Neural progenitor cell (in vitro differentiated cells): ENCODE measurements at regions not wholly inside any gene's neighbourhood (a gene's known extent, or its start where the extent isn't known, plus 50 kb on each side); places are given as distances from the start of the nearest gene placed in this dataset.

Experiments
- DNase-seq: peaks from one replicate; pipeline ENCODE4 v3.0.0-alpha.2; 2016; ENCODE audit warnings: low spot score
- H2AFZ ChIP-seq: fragments of 200-600 bp; sonication (generic); replicated peaks from 2 replicates; pipeline ENCODE4 v1.6.1; 2016; ENCODE audit warnings: antibody characterized with exemption
- H3F3A ChIP-seq: fragments of 200-600 bp; sonication (generic); 2 replicates; pipeline ENCODE4 v1.6.1; 2016; ENCODE audit warnings: antibody characterized with exemption, low read depth
- H3K27ac ChIP-seq: fragments of 200-600 bp; sonication (generic); 2 replicates; pipeline ENCODE4 v1.5.1; 2016; ENCODE audit warnings: mild to moderate bottlenecking
- H3K27me3 ChIP-seq: fragments of 200-600 bp; sonication (generic); 2 replicates; pipeline ENCODE4 v1.6.1; 2016; ENCODE audit warnings: mild to moderate bottlenecking, moderate library complexity
- H3K36me3 ChIP-seq: fragments of 200-600 bp; sonication (generic); 2 replicates; pipeline ENCODE4 v1.5.1; 2016
- H3K4me1 ChIP-seq: fragments of 200-600 bp; sonication (generic); 2 replicates; pipeline ENCODE4 v1.6.1; 2016; ENCODE audit warnings: mixed run types
- H3K4me2 ChIP-seq: fragments of 200-600 bp; sonication (generic); 2 replicates; pipeline ENCODE4 v1.6.1; 2016
- H3K4me3 ChIP-seq: fragments of 200-600 bp; sonication (generic); 2 replicates; pipeline ENCODE4 v1.5.1; 2016
- H3K79me2 ChIP-seq: fragments of 200-600 bp; sonication (generic); 2 replicates; pipeline ENCODE4 v1.6.1; 2016; ENCODE audit warnings: low read depth
- H3K9ac ChIP-seq: fragments of 200-600 bp; sonication (generic); 2 replicates; pipeline ENCODE4 v1.6.1; 2016
- H3K9me3 ChIP-seq: fragments of 200-600 bp; sonication (generic); 2 replicates; pipeline ENCODE4 v1.5.1; 2016; ENCODE audit warnings: low read depth
- H4K20me1 ChIP-seq: fragments of 200-600 bp; sonication (generic); 2 replicates; pipeline ENCODE4 v1.6.1; 2016; ENCODE audit warnings: low read depth
- H3K27ac Mint-ChIP-seq: 3 replicates; pipeline ENCODE4 v1.8.0; 2021; ENCODE audit warnings: mixed read lengths
- H3K27me3 Mint-ChIP-seq: 2 replicates; pipeline ENCODE4 v1.8.0; 2022; ENCODE audit warnings: low read depth, mild to moderate bottlenecking, inconsistent platforms, moderate library complexity, mixed read lengths; ENCODE audit not compliant: insufficient read depth
- H3K36me3 Mint-ChIP-seq: 3 replicates; pipeline ENCODE4 v1.8.0; 2021; ENCODE audit warnings: mixed read lengths
- H3K4me1 Mint-ChIP-seq: 3 replicates; pipeline ENCODE4 v1.8.0; 2021; ENCODE audit warnings: mixed read lengths
- H3K4me3 Mint-ChIP-seq: 3 replicates; pipeline ENCODE4 v1.8.0; 2021; ENCODE audit warnings: mild to moderate bottlenecking, moderate library complexity, mixed read lengths
- H3K9me3 Mint-ChIP-seq: 3 replicates; pipeline ENCODE4 v1.8.0; 2020; ENCODE audit warnings: mixed read lengths
- EZH2 ChIP-seq: fragments of 200-600 bp; sonication (generic); IDR thresholded peaks from 2 replicates; pipeline ENCODE4 v1.6.1; 2017; ENCODE audit warnings: antibody characterized with exemption, mild to moderate bottlenecking, moderate library complexity
- EZH2phosphoT487 ChIP-seq: fragments of 200-600 bp; sonication (generic); IDR thresholded peaks from 2 replicates; pipeline ENCODE4 v1.6.1; 2017; ENCODE audit warnings: antibody characterized with exemption
- TF ChIP-seq, protein P1 (sequence below): fragments of 200-600 bp; sonication (generic); IDR thresholded peaks from 2 replicates; pipeline ENCODE4 v1.5.1; 2017; ENCODE audit warnings: antibody characterized with exemption, mild to moderate bottlenecking

DNA sequence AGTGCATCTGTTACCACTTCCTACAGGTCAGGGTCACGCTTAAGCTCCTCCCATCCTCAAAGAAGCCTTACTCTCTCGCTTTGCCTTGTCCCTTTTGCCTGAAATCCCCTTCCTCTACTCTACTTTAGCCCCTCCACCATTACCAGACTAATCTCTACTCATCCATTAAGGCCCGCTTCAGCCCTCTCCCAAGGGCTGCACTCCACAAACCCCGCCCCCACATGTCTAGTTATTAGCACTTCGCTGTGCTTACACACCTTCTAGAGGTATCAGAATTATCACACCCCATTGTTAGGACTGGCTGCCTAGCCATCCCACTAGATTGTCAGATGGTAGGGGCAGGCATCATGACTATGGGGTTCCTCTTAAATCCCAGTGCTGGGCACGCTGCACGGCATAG, 565.7 kb upstream of the WWC1 start:
- Mint-ChIP-seq H3K27ac (no peak overlapping the region), H3K4me1 (peaks cover 36% of the 10 kb centered on the region), H3K4me3 (no peak overlapping the region), H3K36me3 (peaks cover 2% of the 10 kb centered on the region), H3K27me3 (no peaks in the 10 kb centered on the region), H3K9me3 (no peaks in the 10 kb centered on the region)
- no peak for DNase-seq
- H3K36me3 ChIP-seq: no peaks in the 10 kb centered on the region
- peaks cover 6% of the 10 kb centered on the region for H3K4me1 ChIP-seq
- no peaks in the 10 kb centered on the region for H3K79me2 ChIP-seq
- TF ChIP-seq EZH2phosphoT487: no peak
- no peak for TF ChIP-seq EZH2
- TF ChIP-seq, protein P1, sequence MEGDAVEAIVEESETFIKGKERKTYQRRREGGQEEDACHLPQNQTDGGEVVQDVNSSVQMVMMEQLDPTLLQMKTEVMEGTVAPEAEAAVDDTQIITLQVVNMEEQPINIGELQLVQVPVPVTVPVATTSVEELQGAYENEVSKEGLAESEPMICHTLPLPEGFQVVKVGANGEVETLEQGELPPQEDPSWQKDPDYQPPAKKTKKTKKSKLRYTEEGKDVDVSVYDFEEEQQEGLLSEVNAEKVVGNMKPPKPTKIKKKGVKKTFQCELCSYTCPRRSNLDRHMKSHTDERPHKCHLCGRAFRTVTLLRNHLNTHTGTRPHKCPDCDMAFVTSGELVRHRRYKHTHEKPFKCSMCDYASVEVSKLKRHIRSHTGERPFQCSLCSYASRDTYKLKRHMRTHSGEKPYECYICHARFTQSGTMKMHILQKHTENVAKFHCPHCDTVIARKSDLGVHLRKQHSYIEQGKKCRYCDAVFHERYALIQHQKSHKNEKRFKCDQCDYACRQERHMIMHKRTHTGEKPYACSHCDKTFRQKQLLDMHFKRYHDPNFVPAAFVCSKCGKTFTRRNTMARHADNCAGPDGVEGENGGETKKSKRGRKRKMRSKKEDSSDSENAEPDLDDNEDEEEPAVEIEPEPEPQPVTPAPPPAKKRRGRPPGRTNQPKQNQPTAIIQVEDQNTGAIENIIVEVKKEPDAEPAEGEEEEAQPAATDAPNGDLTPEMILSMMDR: no peak
- no peaks in the 10 kb centered on the region for H4K20me1 ChIP-seq
- H3K27me3 ChIP-seq: no peaks in the 10 kb centered on the region
- H3F3A ChIP-seq: no peaks in the 10 kb centered on the region
- H3K27ac ChIP-seq: no peak overlapping the region
- no peak overlapping the region for H2AFZ ChIP-seq
- H3K4me2 ChIP-seq: no peak overlapping the region
- no peak overlapping the region for H3K4me3 ChIP-seq
- no peaks in the 10 kb centered on the region for H3K9me3 ChIP-seq
- no peak overlapping the region for H3K9ac ChIP-seq

DNA sequence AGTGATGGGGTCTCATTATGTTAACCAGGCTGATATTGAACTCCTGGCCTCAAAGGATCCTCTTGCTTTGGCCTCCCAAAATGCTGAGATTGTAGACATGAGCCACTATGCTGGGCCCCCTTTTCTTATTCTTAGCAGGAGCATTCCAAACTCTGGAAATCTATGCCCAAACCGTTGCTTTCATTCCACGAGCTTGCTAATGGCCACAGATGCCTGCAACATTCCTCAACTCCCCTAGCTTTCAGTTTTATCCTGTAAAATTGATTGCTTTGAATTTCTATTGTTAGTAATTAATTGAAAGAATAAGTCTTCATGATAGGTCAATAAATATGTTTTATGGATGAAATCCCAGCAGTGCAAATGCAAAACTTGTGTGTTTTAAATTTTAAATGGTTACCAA, 564.8 kb upstream of the WWC1 start:
- Histone ChIP-seq H2AFZ (no peak overlapping the region), H3K27me3 (no peaks in the 10 kb centered on the region), H3K4me3 (no peak overlapping the region), H3K4me2 (no peak overlapping the region), H3K4me1 (peaks cover 6% of the 10 kb centered on the region), H4K20me1 (no peaks in the 10 kb centered on the region), H3K9ac (no peak overlapping the region), H3K36me3 (no peaks in the 10 kb centered on the region), H3K79me2 (no peaks in the 10 kb centered on the region), H3F3A (no peaks in the 10 kb centered on the region), H3K9me3 (no peaks in the 10 kb centered on the region), H3K27ac (no peak overlapping the region)
- Mint-ChIP-seq H3K36me3 (peaks cover 4% of the 10 kb centered on the region), H3K4me1 (peaks cover 31% of the 10 kb centered on the region), H3K4me3 (no peak overlapping the region), H3K27me3 (no peaks in the 10 kb centered on the region), H3K9me3 (no peaks in the 10 kb centered on the region), H3K27ac (no peak overlapping the region)
- DNase-seq: no peak
- TF ChIP-seq, protein P1: no peak
- TF ChIP-seq EZH2: no peak
- TF ChIP-seq EZH2phosphoT487: no peak

DNA sequence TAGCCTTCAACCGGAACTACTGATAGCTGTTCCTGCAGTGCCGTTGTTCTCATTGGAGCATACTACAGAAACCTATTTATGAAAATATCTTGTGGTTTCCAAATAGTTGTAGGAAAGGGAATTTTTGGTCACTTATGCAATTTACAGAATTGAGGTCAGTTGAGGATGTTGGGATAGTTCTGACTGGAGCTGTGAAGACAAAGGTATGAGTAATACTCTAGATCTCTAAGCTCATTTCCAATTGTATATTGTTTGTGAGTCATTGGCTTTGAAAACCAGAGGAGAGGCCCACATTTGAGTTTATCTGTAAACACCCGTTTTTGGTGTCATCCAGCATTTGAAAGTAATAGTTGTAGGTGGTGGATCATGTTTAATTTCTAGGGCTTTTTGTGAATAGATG, 561.3 kb upstream of the WWC1 start:
- Histone ChIP-seq H3K79me2 (no peaks in the 10 kb centered on the region), H3K4me1 (peaks cover 6% of the 10 kb centered on the region), H2AFZ (no peak overlapping the region), H3K4me2 (no peak overlapping the region), H3K27me3 (no peaks in the 10 kb centered on the region), H3F3A (no peaks in the 10 kb centered on the region), H3K4me3 (no peak overlapping the region), H3K9me3 (no peaks in the 10 kb centered on the region), H3K9ac (no peak overlapping the region), H4K20me1 (no peaks in the 10 kb centered on the region), H3K36me3 (no peaks in the 10 kb centered on the region), H3K27ac (no peak overlapping the region)
- H3K27me3 Mint-ChIP-seq: no peaks in the 10 kb centered on the region
- H3K36me3 Mint-ChIP-seq: peaks cover 16% of the 10 kb centered on the region
- DNase-seq: no peak
- H3K27ac Mint-ChIP-seq: no peak overlapping the region
- TF ChIP-seq, protein P1: no peak
- TF ChIP-seq EZH2 (no peak), EZH2phosphoT487 (no peak)
- peaks cover 19% of the 10 kb centered on the region for H3K4me1 Mint-ChIP-seq
- no peak overlapping the region for H3K4me3 Mint-ChIP-seq
- H3K9me3 Mint-ChIP-seq: no peaks in the 10 kb centered on the region

DNA sequence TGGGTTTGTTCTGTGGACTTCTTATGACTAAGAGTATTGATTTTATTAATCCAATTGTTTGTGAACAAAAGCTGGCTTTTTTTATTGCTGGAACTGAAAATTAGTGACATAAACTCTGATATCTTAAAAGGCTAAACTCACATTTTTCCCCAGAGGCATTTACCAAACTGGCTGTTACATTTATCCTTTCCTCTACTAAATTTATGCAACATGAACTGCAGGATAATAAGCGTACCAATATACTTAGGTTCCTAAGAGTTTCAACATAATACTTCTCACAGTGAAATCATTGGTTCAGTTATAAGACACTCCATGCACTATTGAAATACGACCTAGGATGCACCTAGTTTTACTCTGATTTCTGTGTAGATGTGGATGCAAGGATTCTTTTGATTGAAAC, 560.8 kb upstream of the WWC1 start:
- no peak overlapping the region for H3K9ac ChIP-seq
- TF ChIP-seq, protein P1: no peak
- TF ChIP-seq EZH2phosphoT487: no peak
- TF ChIP-seq EZH2: no peak
- no peak overlapping the region for H3K4me2 ChIP-seq
- Mint-ChIP-seq H3K27me3 (no peaks in the 10 kb centered on the region), H3K4me1 (peaks cover 14% of the 10 kb centered on the region), H3K27ac (no peak overlapping the region), H3K4me3 (no peak overlapping the region), H3K36me3 (peaks cover 16% of the 10 kb centered on the region), H3K9me3 (peaks cover 2% of the 10 kb centered on the region)
- H3F3A ChIP-seq: no peaks in the 10 kb centered on the region
- no peak for DNase-seq
- no peaks in the 10 kb centered on the region for H3K36me3 ChIP-seq
- H3K79me2 ChIP-seq: no peaks in the 10 kb centered on the region
- H4K20me1 ChIP-seq: no peaks in the 10 kb centered on the region
- H3K4me1 ChIP-seq: peaks cover under 1% of the 10 kb centered on the region
- H3K27me3 ChIP-seq: no peaks in the 10 kb centered on the region
- H3K4me3 ChIP-seq: no peak overlapping the region
- no peak overlapping the region for H3K27ac ChIP-seq
- no peaks in the 10 kb centered on the region for H3K9me3 ChIP-seq
- no peak overlapping the region for H2AFZ ChIP-seq
